ENCODE measurements at regions not wholly inside any gene's neighbourhood (a gene's known extent, or its start where the extent isn't known, plus 50 kb on each side); places are given as distances from the start of the nearest gene placed in this dataset.

DNA sequence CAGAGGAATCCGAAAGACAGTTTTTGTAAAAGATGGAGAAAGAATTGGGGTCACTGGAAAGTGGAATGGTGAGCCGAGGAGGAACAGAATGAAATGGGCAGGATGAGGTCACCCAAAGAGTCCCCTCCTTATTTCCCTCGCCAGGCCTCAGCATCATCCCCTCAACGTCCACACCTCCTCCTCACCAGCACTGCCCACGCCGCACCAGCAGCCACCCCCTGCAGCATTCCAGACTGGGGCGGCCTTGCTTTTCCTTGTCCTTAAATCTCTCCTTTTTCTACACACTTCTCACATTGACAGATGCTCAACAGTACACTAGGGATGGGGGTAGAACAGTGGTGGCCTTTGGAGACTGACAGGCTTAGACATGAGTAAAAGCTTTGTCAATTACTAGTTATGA is 363.1 kb upstream of the NOX3 start:
- DNase-seq (ENCODE audit: low spot score): no peak
- Histone ChIP-seq H3K9ac (no peak overlapping the region), H3K4me2 (no peak overlapping the region), H2AFZ (replicated peaks) (no peak overlapping the region), H3K4me1 (no peaks in the 10 kb centered on the region), H4K20me1 (ENCODE audit: low read depth) (no peaks in the 10 kb centered on the region), H3K9me3 (ENCODE audit: low read depth) (no peaks in the 10 kb centered on the region), H3K4me3 (no peak overlapping the region), H3K27me3 (no peaks in the 10 kb centered on the region), H3K36me3 (no peaks in the 10 kb centered on the region), H3K79me2 (ENCODE audit: low read depth) (no peaks in the 10 kb centered on the region), H3K27ac (no peak overlapping the region), H3F3A (ENCODE audit: low read depth) (no peaks in the 10 kb centered on the region)
- Mint-ChIP-seq H3K36me3 (no peaks in the 10 kb centered on the region), H3K4me3 (no peak overlapping the region), H3K27ac (no peak overlapping the region), H3K9me3 (no peaks in the 10 kb centered on the region), H3K27me3 (ENCODE audit: insufficient read depth, low read depth) (peaks cover 3% of the 10 kb centered on the region), H3K4me1 (peaks cover 4% of the 10 kb centered on the region)
- TF ChIP-seq EZH2 (IDR thresholded peaks at IDR 0.05): no peak
- TF ChIP-seq EZH2phosphoT487 (IDR thresholded peaks at IDR 0.05): no peak
- TF ChIP-seq, protein P1, sequence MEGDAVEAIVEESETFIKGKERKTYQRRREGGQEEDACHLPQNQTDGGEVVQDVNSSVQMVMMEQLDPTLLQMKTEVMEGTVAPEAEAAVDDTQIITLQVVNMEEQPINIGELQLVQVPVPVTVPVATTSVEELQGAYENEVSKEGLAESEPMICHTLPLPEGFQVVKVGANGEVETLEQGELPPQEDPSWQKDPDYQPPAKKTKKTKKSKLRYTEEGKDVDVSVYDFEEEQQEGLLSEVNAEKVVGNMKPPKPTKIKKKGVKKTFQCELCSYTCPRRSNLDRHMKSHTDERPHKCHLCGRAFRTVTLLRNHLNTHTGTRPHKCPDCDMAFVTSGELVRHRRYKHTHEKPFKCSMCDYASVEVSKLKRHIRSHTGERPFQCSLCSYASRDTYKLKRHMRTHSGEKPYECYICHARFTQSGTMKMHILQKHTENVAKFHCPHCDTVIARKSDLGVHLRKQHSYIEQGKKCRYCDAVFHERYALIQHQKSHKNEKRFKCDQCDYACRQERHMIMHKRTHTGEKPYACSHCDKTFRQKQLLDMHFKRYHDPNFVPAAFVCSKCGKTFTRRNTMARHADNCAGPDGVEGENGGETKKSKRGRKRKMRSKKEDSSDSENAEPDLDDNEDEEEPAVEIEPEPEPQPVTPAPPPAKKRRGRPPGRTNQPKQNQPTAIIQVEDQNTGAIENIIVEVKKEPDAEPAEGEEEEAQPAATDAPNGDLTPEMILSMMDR (IDR thresholded peaks at IDR 0.05): no peak

GRCh38 chr6:155813548-155813947 is 357.9 kb upstream of the NOX3 start:
- Mint-ChIP-seq H3K27me3 (ENCODE audit: insufficient read depth, low read depth) (peaks cover 2% of the 10 kb centered on the region), H3K9me3 (no peaks in the 10 kb centered on the region), H3K36me3 (no peaks in the 10 kb centered on the region), H3K4me1 (peaks cover 4% of the 10 kb centered on the region), H3K27ac (no peak overlapping the region), H3K4me3 (no peak overlapping the region)
- H3K4me1 ChIP-seq: no peaks in the 10 kb centered on the region
- no peaks in the 10 kb centered on the region for H3F3A ChIP-seq (ENCODE audit: low read depth)
- H4K20me1 ChIP-seq (ENCODE audit: low read depth): no peaks in the 10 kb centered on the region
- no peak for DNase-seq (ENCODE audit: low spot score)
- no peak overlapping the region for H3K4me3 ChIP-seq
- H3K9me3 ChIP-seq (ENCODE audit: low read depth): no peaks in the 10 kb centered on the region
- H2AFZ ChIP-seq (replicated peaks): no peak overlapping the region
- no peak overlapping the region for H3K27ac ChIP-seq
- H3K79me2 ChIP-seq (ENCODE audit: low read depth): no peaks in the 10 kb centered on the region
- no peak overlapping the region for H3K4me2 ChIP-seq
- no peaks in the 10 kb centered on the region for H3K27me3 ChIP-seq
- H3K36me3 ChIP-seq: no peaks in the 10 kb centered on the region
- TF ChIP-seq, protein P1 (IDR thresholded peaks at IDR 0.05): no peak
- TF ChIP-seq EZH2 (IDR thresholded peaks at IDR 0.05) (no peak), EZH2phosphoT487 (IDR thresholded peaks at IDR 0.05) (no peak)
- no peak overlapping the region for H3K9ac ChIP-seq

GRCh38 chr6:155807243-155807642 is 351.6 kb upstream of the NOX3 start:
- Histone ChIP-seq H3K4me1 (no peaks in the 10 kb centered on the region), H2AFZ (replicated peaks) (no peak overlapping the region), H3K9me3 (ENCODE audit: low read depth) (no peaks in the 10 kb centered on the region), H3K36me3 (no peaks in the 10 kb centered on the region), H4K20me1 (ENCODE audit: low read depth) (no peaks in the 10 kb centered on the region), H3K4me3 (no peak overlapping the region), H3F3A (ENCODE audit: low read depth) (no peaks in the 10 kb centered on the region), H3K27me3 (no peaks in the 10 kb centered on the region), H3K27ac (no peak overlapping the region), H3K79me2 (ENCODE audit: low read depth) (no peaks in the 10 kb centered on the region), H3K9ac (no peak overlapping the region), H3K4me2 (no peak overlapping the region)
- H3K4me3 Mint-ChIP-seq: no peak overlapping the region
- H3K36me3 Mint-ChIP-seq: no peaks in the 10 kb centered on the region
- no peak for DNase-seq (ENCODE audit: low spot score)
- peaks cover 2% of the 10 kb centered on the region for H3K27me3 Mint-ChIP-seq (ENCODE audit: insufficient read depth, low read depth)
- H3K4me1 Mint-ChIP-seq: no peaks in the 10 kb centered on the region
- TF ChIP-seq, protein P1 (IDR thresholded peaks at IDR 0.05): no peak
- TF ChIP-seq EZH2 (IDR thresholded peaks at IDR 0.05) (no peak), EZH2phosphoT487 (IDR thresholded peaks at IDR 0.05) (no peak)
- H3K9me3 Mint-ChIP-seq: no peaks in the 10 kb centered on the region
- no peak overlapping the region for H3K27ac Mint-ChIP-seq

All from neural progenitor cell (in vitro differentiated cells).